ENCODE measurements at regions not wholly inside any gene's neighbourhood (a gene's known extent, or its start where the extent isn't known, plus 50 kb on each side); places are given as distances from the start of the nearest gene placed in this dataset.

DNA sequence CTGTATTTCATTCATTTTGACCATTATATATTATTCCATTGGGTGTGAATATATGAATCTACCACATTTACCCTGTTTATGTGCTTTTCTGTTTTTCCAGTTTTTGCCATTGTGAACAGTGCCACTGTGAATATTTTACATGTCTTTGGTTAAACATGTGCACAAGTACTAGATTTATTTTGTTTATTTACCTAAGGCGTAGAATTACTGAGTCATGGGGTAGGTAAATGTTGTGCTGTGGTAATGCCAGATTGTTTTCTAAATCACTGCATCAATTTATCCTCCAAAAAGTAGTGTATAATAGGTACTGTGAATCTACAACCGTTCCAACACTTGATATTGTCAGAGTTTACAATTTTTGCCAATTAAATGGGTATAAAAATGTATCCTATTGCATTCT lies 362.1 kb upstream of the AGTR1 start:
- Histone ChIP-seq H3K27me3 (no peaks in the 10 kb centered on the region), H3K9me3 (no peaks in the 10 kb centered on the region), H3K27ac (no peak overlapping the region), H3K4me3 (no peak overlapping the region), H3K36me3 (no peaks in the 10 kb centered on the region), H3K4me1 (no peaks in the 10 kb centered on the region)
- intact Hi-C loops (cut with DNase I), result no loop called here
- no peak for TF ChIP-seq POLR2A (IDR thresholded peaks at IDR 0.05)
- TF ChIP-seq, protein P1, sequence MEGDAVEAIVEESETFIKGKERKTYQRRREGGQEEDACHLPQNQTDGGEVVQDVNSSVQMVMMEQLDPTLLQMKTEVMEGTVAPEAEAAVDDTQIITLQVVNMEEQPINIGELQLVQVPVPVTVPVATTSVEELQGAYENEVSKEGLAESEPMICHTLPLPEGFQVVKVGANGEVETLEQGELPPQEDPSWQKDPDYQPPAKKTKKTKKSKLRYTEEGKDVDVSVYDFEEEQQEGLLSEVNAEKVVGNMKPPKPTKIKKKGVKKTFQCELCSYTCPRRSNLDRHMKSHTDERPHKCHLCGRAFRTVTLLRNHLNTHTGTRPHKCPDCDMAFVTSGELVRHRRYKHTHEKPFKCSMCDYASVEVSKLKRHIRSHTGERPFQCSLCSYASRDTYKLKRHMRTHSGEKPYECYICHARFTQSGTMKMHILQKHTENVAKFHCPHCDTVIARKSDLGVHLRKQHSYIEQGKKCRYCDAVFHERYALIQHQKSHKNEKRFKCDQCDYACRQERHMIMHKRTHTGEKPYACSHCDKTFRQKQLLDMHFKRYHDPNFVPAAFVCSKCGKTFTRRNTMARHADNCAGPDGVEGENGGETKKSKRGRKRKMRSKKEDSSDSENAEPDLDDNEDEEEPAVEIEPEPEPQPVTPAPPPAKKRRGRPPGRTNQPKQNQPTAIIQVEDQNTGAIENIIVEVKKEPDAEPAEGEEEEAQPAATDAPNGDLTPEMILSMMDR (IDR thresholded peaks at IDR 0.05), result no peak
- no peak for DNase-seq
- 60 to 67% methylated on average over 2 of the region's 2 CpGs for WGBS, 2 donors

DNA sequence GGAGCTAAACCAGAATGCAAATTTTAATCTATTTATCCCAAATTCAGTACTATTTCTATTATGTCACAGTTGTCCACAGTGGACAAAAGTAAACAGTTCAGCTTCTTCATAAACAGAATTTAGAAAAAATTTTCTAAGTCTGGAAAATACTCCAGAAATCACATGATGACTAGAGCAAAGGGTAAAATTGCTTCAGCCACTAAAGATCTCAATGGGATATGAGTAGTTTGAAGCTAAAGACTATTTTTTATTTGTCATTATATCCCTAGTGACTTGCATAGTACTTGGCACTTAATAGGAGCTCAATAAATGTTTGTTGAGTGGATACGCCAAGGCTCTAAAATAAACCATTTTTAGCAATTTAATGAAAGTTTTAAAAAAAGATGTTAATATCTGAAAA lies 354.3 kb upstream of the AGTR1 start:
- intact Hi-C loops (cut with DNase I), result no loop called here

GRCh38 chr3:148344521-148344920 lies 353.2 kb upstream of the AGTR1 start:
- Histone ChIP-seq H3K27ac (no peak overlapping the region), H3K4me1 (no peaks in the 10 kb centered on the region), H3K4me3 (no peak overlapping the region), H3K36me3 (no peaks in the 10 kb centered on the region), H3K27me3 (no peaks in the 10 kb centered on the region), H3K9me3 (peaks cover 0 to 11% (median 5%) of the 10 kb centered on the region in 3 donors)
- DNase-seq, result no peak
- 44 to 46% methylated on average over 1 of the region's 1 CpG for WGBS, 2 donors
- intact Hi-C loops (cut with DNase I), result no loop called here
- no peak for TF ChIP-seq POLR2A (IDR thresholded peaks at IDR 0.05)
- TF ChIP-seq, protein P1 (IDR thresholded peaks at IDR 0.05), result no peak

More for the DNA sequence above, 354.3 kb upstream of the AGTR1 start:
- Histone ChIP-seq H3K27ac (no peak overlapping the region), H3K27me3 (no peaks in the 10 kb centered on the region), H3K36me3 (no peaks in the 10 kb centered on the region), H3K4me3 (no peak overlapping the region), H3K4me1 (no peaks in the 10 kb centered on the region), H3K9me3 (peaks cover 0 to 11% (median 5%) of the 10 kb centered on the region in 3 donors)
- DNase-seq, result no peak
- WGBS, 2 donors, result 63 to 92% methylated on average over 1 of the region's 1 CpG
- TF ChIP-seq POLR2A (IDR thresholded peaks at IDR 0.05), result no peak
- TF ChIP-seq, protein P1 (IDR thresholded peaks at IDR 0.05), result no peak

GRCh38 chr3:148360051-148360450 lies 337.7 kb upstream of the AGTR1 start:
- Histone ChIP-seq H3K27ac (no peak overlapping the region), H3K9me3 (no peaks in the 10 kb centered on the region), H3K4me1 (no peaks in the 10 kb centered on the region), H3K27me3 (no peaks in the 10 kb centered on the region), H3K4me3 (no peak overlapping the region), H3K36me3 (no peaks in the 10 kb centered on the region)
- no peak for DNase-seq
- TF ChIP-seq, protein P1 (IDR thresholded peaks at IDR 0.05), result no peak
- TF ChIP-seq POLR2A (IDR thresholded peaks at IDR 0.05), result no peak
- intact Hi-C loops (cut with DNase I), result no loop called here

DNA sequence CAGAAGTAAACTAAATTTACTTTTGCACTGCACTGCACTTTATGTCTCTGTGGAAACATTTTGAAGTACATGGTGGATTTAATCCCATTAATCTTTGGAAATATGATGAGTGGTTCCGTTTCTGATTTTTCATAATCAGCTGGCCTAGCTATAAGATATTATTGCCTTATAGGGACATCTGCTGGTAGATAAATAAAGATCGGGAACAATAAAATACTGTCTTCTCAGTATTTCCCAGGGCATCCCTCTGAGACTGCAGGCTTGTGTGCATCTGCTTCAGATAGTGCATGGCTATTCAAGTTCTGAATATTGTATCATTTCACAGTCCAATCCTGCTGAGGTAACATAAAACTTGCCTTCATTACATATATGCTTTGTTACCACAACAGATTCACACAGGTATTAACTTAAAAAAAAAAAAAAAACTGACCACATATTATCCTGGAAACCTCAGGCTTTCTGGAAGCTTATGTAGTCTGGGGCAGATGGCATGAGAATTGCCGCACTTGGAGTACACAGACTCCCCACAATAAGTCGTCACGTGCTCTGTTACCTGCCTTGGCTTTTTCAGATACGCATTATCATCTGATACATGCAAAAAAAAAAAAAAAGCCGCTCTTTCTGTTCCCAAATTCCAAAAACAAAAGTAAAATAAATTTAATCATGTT lies 330.8 kb upstream of the AGTR1 start:
- Histone ChIP-seq H3K4me3 (no peak overlapping the region), H3K27me3 (no peaks in the 10 kb centered on the region), H3K36me3 (no peaks in the 10 kb centered on the region), H3K9me3 (no peaks in the 10 kb centered on the region), H3K27ac (no peak overlapping the region), H3K4me1 (no peaks in the 10 kb centered on the region)
- 62 to 69% methylated on average over 7 of the region's 7 CpGs for WGBS, 2 donors
- no peak for TF ChIP-seq POLR2A (IDR thresholded peaks at IDR 0.05)
- TF ChIP-seq, protein P1 (IDR thresholded peaks at IDR 0.05), result no peak
- intact Hi-C loops (cut with DNase I), result no loop called here
- no peak for DNase-seq

Data from esophagus squamous epithelium (tissue), 5 donors.